NOMO-1 treated with dmso at 0.1 percent for 144 hours (cell line): ENCODE measurements at regions not wholly inside any gene's neighbourhood (a gene's known extent, or its start where the extent isn't known, plus 50 kb on each side); places are given as distances from the start of the nearest gene placed in this dataset.
"Not testable (repeated sequence)": the region's sequence is repeated elsewhere in the genome, so short reads cannot be mapped to it uniquely, and the experiment has no call there.

Source experiments
- DNase-seq: peaks from one replicate; lab custom pipeline; 2025; ENCODE audit not compliant: unreplicated experiment; lab: John Stamatoyannopoulos, UW

DNA sequence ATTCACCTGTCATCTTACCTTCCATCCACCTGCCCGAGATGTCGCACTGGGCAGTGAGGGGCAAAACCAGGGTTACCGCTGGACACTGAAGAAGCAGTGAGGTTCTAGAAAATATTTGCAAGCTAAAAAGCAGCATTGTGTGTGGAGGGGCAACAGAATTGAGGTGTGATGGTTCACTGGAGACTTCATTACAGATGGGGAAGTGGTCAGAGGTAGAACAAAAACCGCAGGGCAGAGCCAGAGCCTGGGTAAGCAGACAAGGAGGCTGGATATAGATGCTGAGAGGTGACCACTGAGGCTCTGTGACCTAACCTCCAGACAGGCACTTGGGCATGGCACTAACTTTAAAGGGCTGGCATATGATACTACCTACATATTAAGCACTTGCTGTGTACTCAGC is 363.9 kb upstream of the PROX1 start:
- DNase-seq = no peak

DNA sequence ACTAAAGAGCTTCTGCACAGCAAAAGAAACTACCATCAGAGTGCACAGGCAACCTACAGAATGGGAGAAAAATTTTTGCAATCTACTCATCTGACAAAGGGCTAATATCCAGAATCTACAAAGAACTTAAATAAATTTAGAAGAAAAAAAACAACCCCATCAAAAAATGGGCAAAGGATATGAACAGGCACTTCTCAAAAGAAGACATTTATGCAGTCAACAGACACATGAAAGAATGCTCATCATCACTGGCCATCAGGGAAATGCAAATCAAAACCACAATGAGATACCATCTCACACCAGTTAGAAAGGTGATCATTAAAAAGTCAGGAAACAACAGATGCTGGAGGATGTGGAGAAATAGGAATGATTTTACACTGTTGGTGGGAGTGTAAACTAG is 351.0 kb upstream of the PROX1 start:
- DNase-seq = not testable (repeated sequence)

- DNase-seq = no peak
Observed at GRCh38 chr1:213641312-213641711, 346.5 kb upstream of the PROX1 start.

- DNase-seq = no peak
Observed at GRCh38 chr1:213643360-213643759, 344.4 kb upstream of the PROX1 start.

- DNase-seq = no peak
Observed at GRCh38 chr1:213647864-213648650, 339.7 kb upstream of the PROX1 start.

- no peak for DNase-seq
Observed at GRCh38 chr1:213649373-213649772, 338.4 kb upstream of the PROX1 start.

DNA sequence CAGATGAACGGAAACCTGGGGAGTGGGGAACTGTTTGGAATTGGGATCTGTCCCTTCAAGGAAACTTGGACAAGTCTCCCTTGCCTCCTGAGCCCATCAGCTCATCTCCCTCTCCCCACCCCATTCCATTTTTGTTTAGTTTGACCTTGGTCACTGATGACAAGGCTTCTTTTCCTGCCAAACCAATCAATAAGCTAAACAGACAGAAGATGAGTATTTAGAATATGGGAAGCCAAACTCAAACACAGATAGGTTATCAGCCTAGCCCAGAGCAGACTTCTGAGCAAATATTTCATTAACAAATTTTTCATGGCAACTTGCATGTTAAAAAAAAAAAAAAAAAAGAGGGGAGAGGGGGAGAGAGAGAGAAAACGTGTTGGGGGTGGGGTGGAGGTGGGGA is 337.2 kb upstream of the PROX1 start:
- no peak for DNase-seq

GRCh38 chr1:213651077-213651476 is 336.7 kb upstream of the PROX1 start:
- no peak for DNase-seq

GRCh38 chr1:213652109-213652508 is 335.7 kb upstream of the PROX1 start:
- no peak for DNase-seq

DNA sequence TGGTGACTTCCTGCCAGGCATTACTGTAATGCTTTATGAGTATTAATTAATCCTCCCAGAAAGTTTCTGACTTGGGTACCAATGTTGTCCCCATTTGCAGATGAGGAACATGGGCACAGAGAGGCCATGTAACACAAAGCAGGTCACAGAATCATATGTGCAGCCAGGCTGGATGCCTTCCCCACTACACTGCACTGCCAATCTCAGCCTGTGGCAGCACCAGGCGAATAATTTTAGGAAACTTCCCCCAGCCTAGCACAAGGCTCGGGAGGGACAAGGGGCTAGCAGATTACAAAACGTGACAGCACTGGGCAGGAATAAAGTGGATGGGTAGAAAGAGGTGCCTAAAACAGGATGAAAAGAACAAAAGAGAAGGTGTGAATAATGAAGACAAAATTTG is 331.7 kb upstream of the PROX1 start:
- DNase-seq = no peak

DNA sequence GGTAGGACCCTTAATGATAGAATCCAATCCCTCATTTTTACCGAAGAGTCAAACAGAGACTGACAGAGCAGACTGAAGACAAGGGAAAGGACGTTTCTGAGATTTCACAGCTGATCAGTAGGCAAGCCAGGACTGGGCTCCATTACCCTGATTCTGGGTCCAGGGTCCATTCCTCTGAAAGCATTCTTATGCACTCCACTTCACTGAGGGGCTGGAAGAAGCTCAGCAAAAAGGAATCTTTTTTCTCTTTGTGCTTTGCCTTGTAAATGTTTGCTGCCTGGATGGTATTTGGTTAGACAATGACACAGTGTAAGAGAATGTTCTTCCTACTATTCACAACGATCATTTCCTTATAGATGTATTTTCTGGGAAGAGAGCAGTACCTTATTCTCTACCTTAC is 331.3 kb upstream of the PROX1 start:
- no peak for DNase-seq

GRCh38 chr1:213657013-213657412 is 330.8 kb upstream of the PROX1 start:
- DNase-seq = no peak

DNA sequence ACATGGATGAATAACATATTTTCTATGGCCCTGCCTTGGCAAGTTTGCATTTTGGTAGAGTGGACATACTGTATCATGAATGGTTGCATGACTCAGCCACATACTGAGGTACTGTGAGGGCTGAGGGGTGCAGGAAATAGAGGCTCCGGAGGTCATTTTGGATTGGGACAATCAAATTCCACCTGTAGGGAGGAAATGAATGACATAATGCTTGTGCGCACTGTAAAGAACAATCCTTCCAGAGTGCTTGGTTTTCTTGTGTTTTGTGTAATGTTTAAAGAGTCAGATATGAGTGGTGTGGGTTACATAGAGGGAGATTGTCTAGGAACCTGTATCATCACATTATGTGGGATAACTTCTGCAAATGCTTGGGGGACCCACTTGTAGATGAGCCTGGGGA is 329.9 kb upstream of the PROX1 start:
- DNase-seq = no peak

- no peak for DNase-seq
Observed at GRCh38 chr1:213658457-213658856, 329.3 kb upstream of the PROX1 start.

- no peak for DNase-seq
Observed at GRCh38 chr1:213659580-213660547, 327.9 kb upstream of the PROX1 start.

GRCh38 chr1:213661302-213661701 is 326.5 kb upstream of the PROX1 start:
- DNase-seq = no peak

DNA sequence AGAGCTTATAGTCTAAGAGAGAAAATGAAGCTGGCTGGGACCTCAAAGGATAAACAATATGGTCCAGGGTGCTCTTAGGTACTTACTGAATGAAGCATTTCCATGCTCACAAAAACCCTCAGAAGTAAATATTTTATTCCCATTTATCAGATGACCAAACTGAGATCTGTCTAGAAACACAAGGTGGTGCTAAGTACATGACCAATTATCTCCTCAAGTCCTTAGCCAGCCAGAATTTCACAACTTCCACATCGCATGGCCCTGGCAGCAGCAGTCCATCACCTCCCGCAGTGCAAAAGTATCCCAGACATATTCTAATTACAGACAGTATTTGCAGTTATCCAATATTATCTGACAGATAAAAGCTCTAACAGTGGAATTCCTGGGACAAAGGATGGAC is 321.7 kb upstream of the PROX1 start:
- peak; percentile 27 for DNase-seq

GRCh38 chr1:213666922-213667321 is 320.9 kb upstream of the PROX1 start:
- no peak for DNase-seq

DNA sequence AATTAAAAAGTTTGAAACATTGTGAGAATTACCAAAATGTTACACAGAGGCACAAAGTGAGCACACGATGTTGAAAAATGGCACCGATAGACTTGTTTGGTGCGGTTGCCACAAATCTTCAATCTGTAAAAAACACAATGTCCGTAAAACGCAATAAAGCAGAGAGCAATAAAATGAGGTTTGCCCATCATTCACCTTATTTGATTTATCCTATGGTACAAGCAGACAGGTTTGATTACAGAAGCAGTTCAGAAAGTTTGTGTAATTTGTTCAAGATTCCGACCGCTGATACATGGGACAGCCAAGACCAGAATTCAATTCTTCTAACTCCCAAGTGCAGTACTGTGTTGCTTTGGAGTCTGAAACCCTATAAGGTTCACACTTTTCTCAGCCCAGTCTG is 318.3 kb upstream of the PROX1 start:
- DNase-seq = no peak

DNA sequence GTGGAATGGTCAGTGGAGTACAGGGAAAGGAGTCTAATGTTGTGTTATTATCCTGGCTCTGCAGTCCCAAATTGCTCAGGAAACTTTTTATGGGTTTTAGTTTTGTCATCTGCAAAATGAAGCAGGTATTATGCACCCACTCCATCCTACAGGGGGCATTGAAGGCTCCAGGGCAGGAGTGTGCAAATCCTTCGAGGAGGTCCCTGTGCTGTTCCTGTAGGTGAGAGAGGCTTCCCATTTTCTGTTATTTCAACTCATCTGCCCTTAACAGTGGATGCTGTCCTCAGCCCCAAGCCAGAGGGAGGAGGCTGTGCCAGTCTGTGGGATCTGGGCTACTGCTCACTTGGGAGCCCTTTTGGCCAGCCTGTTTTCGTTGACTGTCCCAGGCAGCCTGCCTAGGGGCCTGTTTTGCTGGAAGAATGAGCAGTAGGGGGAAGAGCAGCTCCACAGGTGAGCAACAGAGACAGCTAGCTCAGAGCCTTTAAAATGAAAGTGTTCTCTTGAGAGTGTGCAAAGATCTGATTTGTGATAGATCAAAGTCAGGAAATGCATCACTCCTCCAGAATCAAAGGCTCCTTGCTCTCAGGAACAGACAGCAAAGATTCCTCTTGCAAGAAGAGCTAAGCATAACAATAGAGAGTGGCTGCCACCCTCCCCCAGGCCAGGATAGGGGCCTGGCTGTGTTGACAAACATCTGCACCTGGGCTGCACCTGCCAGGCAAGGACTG is 317.6 kb upstream of the PROX1 start:
- no peak for DNase-seq

DNA sequence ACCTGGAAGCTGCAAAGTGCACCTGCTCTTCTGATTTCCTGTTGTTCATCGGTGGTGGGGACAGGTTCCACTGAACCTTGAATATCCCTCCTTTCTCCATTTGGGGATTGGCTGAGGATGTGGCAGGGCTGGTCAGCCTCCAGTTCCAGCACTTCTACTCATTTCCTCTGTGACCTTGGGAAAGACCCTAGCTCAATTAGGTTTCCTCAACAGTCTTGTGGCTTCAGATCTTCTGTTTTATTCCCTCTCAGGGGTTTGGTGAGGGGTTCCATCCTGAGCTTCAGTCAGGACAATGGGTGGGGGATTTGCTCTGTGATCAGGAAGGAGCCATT is 317.1 kb upstream of the PROX1 start:
- no peak for DNase-seq

DNA sequence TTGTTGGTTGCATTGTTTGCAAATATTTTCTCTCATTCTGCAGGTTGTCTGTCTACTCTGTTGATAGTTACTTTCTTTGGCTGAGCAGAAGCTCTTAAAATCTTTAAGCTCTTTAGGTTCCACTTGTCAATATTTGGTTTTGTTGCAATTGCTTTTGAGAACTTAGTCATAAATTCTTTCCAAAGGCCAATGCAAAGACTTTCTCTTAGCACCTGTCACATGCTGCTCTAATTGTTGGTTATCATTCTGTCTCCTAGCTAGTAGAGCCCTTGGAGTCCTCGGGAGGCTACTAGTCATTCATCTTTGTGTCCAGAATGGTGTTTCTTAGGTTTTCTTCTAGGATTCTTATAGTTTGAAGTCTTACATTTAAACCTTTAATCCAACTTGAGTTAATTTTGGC is 312.7 kb upstream of the PROX1 start:
- no peak for DNase-seq
